ENCODE measurements at regions not wholly inside any gene's neighbourhood (a gene's known extent, or its start where the extent isn't known, plus 50 kb on each side); places are given as distances from the start of the nearest gene placed in this dataset.

DNA sequence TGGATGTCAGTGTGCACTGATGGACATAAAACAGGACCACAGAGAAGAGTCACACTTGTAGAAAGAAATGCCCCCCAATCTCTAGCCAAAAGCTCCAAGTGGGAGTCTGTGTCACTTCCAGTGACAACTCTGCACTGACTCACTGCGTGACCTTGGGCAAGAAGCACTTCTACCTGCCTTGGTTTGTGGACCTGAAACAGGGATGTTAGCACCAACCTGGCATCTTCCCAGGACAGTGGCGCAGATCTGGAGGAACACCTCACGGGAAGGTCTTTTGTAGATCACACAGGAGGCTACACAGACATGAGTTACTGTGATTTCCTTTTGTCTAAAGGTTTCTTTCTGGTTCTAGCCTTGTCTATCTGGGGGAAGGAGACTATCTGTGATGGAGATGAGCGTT lies 80.5 kb upstream of the DHRSX start:
- Histone ChIP-seq H2AFZ (ENCODE audit: control insufficient read depth, low read depth, low read length) (no peak overlapping the region), H3K79me2 (ENCODE audit: control insufficient read depth, insufficient read depth, low read length) (no peaks in the 10 kb centered on the region), H3K4me3 (no peak overlapping the region), H3K4me2 (ENCODE audit: control insufficient read depth, insufficient read depth) (no peak overlapping the region), H3K4me1 (ENCODE audit: control insufficient read depth, insufficient read depth, low read length) (no peaks in the 10 kb centered on the region), H4K20me1 (ENCODE audit: control insufficient read depth, insufficient read depth) (no peaks in the 10 kb centered on the region), H3K9ac (ENCODE audit: control insufficient read depth, insufficient read depth, low read length) (no peak overlapping the region), H3K27ac (ENCODE audit: control insufficient read depth, insufficient read depth) (no peak overlapping the region), H3K27me3 (replicated peaks in 1 of 2; ENCODE audit: control insufficient read depth in 2 of 2, insufficient read depth in 2 of 2, low read length in 1 of 2) (peaks cover 4 to 9% of the 10 kb centered on the region in 2 experiments; a peak in 3 of 4 replicates), H3K9me3 (replicated peaks; ENCODE audit: control insufficient read depth, insufficient read depth, low read length) (no peaks in the 10 kb centered on the region), H3K36me3 (ENCODE audit: control insufficient read depth in 2 of 2, insufficient read depth in 2 of 2, low read length in 1 of 2) (no peaks in the 10 kb centered on the region)
- intact Hi-C loops (cut with micrococcal nuclease; ENCODE audit: unreplicated experiment) = no loop called here
- ATAC-seq = no peak
- TF ChIP-seq PBX3 (IDR thresholded peaks at IDR 0.05; ENCODE audit: insufficient replicate concordance, low read depth, low read length) = no peak
- TF ChIP-seq GATAD2B (conservative IDR thresholded peaks at IDR 0.05; ENCODE audit: low read depth) = no peak
- TF ChIP-seq SUPT20H (IDR thresholded peaks at IDR 0.05; ENCODE audit: borderline replicate concordance, control insufficient read depth, low read depth, low read length) = no peak
- no peak for TF ChIP-seq RFX5 (IDR thresholded peaks at IDR 0.05; ENCODE audit: low read depth, low read length)
- no peak for TF ChIP-seq KLF5 (IDR thresholded peaks at IDR 0.05; ENCODE audit: partially characterized antibody)
- TF ChIP-seq SPI1 (IDR thresholded peaks at IDR 0.05; ENCODE audit: borderline replicate concordance, insufficient read depth, low read depth, low read length) = no peak
- no peak for TF ChIP-seq ZBED1 (IDR thresholded peaks at IDR 0.05; ENCODE audit: borderline replicate concordance)
- TF ChIP-seq IKZF2 (IDR thresholded peaks at IDR 0.05) = no peak
- RAD21 ChIA-PET (ENCODE audit: unreplicated experiment) = no interaction called here
- WGBS (ENCODE audit: insufficient coverage, insufficient replicate concordance, low lambda C conversion rate, missing lambda C conversion rate) = 85% methylated on average over 4 of the region's 4 CpGs
- no peak for FAIRE-seq
- no peak for DNase-seq (ENCODE audit: low read depth, low spot score)
- POLR2A ChIA-PET = no interaction called here
- in situ Hi-C loops (cut with MboI) = no loop called here
- CTCF ChIA-PET = no interaction called here
- SMC1A ChIA-PET (ENCODE audit: uncharacterized antibody, unreplicated experiment) = no interaction called here
- BruUV-seq (replicated peaks) = no TSS peak

- DNase-seq (ENCODE audit: low read depth, low spot score) (no peak), ATAC-seq (no peak), FAIRE-seq (no peak)
- in situ Hi-C loops (cut with MboI) = no loop called here
- BruUV-seq (replicated peaks) = no TSS peak
- SMC1A ChIA-PET (ENCODE audit: uncharacterized antibody, unreplicated experiment) = no interaction called here
- H3K79me2 ChIP-seq (ENCODE audit: control insufficient read depth, insufficient read depth, low read length) = no peaks in the 10 kb centered on the region
- no peak overlapping the region for H3K9ac ChIP-seq (ENCODE audit: control insufficient read depth, insufficient read depth, low read length)
- H3K36me3 ChIP-seq (ENCODE audit: control insufficient read depth in 2 of 2, insufficient read depth in 2 of 2, low read length in 1 of 2) = no peaks in the 10 kb centered on the region
- H4K20me1 ChIP-seq (ENCODE audit: control insufficient read depth, insufficient read depth) = no peaks in the 10 kb centered on the region
- intact Hi-C loops (cut with micrococcal nuclease; ENCODE audit: unreplicated experiment) = no loop called here
- no peak overlapping the region for H3K4me2 ChIP-seq (ENCODE audit: control insufficient read depth, insufficient read depth)
- no peak overlapping the region for H3K27ac ChIP-seq (ENCODE audit: control insufficient read depth, insufficient read depth)
- no peak overlapping the region for H3K4me3 ChIP-seq
- H3K9me3 ChIP-seq (replicated peaks; ENCODE audit: control insufficient read depth, insufficient read depth, low read length) = no peaks in the 10 kb centered on the region
- POLR2A ChIA-PET = no interaction called here
- no peak overlapping the region for H2AFZ ChIP-seq (ENCODE audit: control insufficient read depth, low read depth, low read length)
- CTCF ChIA-PET = no interaction called here
- WGBS (ENCODE audit: insufficient coverage, insufficient replicate concordance, low lambda C conversion rate, missing lambda C conversion rate) = 15% methylated on average over 12 of the region's 12 CpGs
- RAD21 ChIA-PET (ENCODE audit: unreplicated experiment) = no interaction called here
- no peaks in the 10 kb centered on the region for H3K4me1 ChIP-seq (ENCODE audit: control insufficient read depth, insufficient read depth, low read length)
- peaks cover 2% of the 10 kb centered on the region in 2 experiments; a peak in 3 of 4 replicates for H3K27me3 ChIP-seq (replicated peaks in 1 of 2; ENCODE audit: control insufficient read depth in 2 of 2, insufficient read depth in 2 of 2, low read length in 1 of 2)
- TF ChIP-seq SP1 (IDR thresholded peaks at IDR 0.05; ENCODE audit: low read depth, low read length) (no peak), RUNX3 (IDR thresholded peaks at IDR 0.05; ENCODE audit: low read length) (no peak), ZBTB4 (CRISPR knock-in tag; IDR thresholded peaks at IDR 0.05) (no peak), FOXK2 (IDR thresholded peaks at IDR 0.05) (no peak)
These were observed 78.1 kb upstream of the DHRSX start for GRCh38 chrX:2578864-2579263.

Measured in GM12878 (cell line).